BJ (cell line): ENCODE measurements at regions not wholly inside any gene's neighbourhood (a gene's known extent, or its start where the extent isn't known, plus 50 kb on each side); places are given as distances from the start of the nearest gene placed in this dataset.

Experiments used
- CTCF ChIA-PET: fragments of 350-600 bp; formaldehyde crosslinking; extraction: SDS; loops from one replicate; lab custom pipeline; 2021; ENCODE audit warnings: antibody characterized with exemption, inconsistent platforms; lab: Yijun Ruan, JAX
- POLR2A ChIA-PET: fragments of 300-600 bp; sonication (Branson Sonifier 250); formaldehyde crosslinking; extraction: SDS; loops from one replicate; lab custom pipeline; 2021; ENCODE audit warnings: antibody characterized with exemption; lab: Charles Lee
- DNase-seq: peaks from one replicate; pipeline ENCODE4 v3.0.0-alpha.2; 2011; ENCODE audit warnings: low read depth
- H3K27me3 ChIP-seq: 2 replicates; pipeline ENCODE4 v1.6.0; 2011; ENCODE audit warnings: low read length; ENCODE audit not compliant: control insufficient read depth, insufficient read depth
- H3K36me3 ChIP-seq: 2 replicates; pipeline ENCODE4 v1.5.1; 2011; ENCODE audit warnings: low read length; ENCODE audit not compliant: control insufficient read depth, insufficient read depth
- H3K4me3 ChIP-seq: 2 replicates; pipeline ENCODE4 v1.5.1; 2011; ENCODE audit warnings: low read depth, mild to moderate bottlenecking, control low read depth, low read length
- CTCF ChIP-seq: IDR thresholded peaks from 2 replicates; pipeline ENCODE4 v1.5.1; 2011; ENCODE audit warnings: low read depth, mild to moderate bottlenecking, control low read depth, inconsistent platforms, low read length, moderate library complexity; ENCODE audit not compliant: insufficient read depth

- ChIA-PET CTCF (interaction anchor here (0.5 to 1.1 kb wide), 2 partner anchors 9 to 13 kb away, joined by 3 read pairs; no protein-coding TSS in a partner anchor), POLR2A (no interaction called here)
- TF ChIP-seq CTCF, result no peak
- Histone ChIP-seq H3K4me3 (no peak overlapping the region), H3K27me3 (peaks cover 9% of the 10 kb centered on the region), H3K36me3 (no peaks in the 10 kb centered on the region)
- no peak for DNase-seq
Observed at GRCh38 chr9:134264169-134264568, 62.1 kb upstream of the RXRA start.

DNA sequence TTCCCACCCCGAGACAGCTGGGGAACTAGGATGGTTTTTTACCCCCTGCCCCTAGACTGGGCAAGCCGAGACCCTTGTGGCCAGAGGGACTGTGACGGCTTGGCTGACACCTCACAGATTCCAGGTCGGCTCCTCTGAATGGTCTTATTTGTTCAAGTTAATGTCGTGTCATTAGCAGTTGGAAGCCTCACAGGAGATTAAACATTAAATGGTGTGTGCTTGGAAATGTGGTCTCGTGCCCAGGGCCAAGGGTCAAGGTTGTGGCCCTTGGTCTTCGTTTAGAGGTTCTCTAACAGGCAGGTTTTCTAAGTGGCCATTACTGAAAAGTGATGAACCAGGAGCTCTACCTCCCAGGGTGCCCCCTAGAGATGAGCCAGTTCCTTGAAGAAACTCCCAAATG lies 61.2 kb upstream of the RXRA start:
- H3K4me3 ChIP-seq, result no peak overlapping the region
- POLR2A ChIA-PET, result interaction anchor here (0.6 kb wide), 1 partner anchor 53 kb away, joined by 3 read pairs; no protein-coding TSS in a partner anchor
- DNase-seq, result no peak
- CTCF ChIA-PET, result interaction anchor here (0.8 kb wide), 1 partner anchor 10 kb away, joined by 3 read pairs; no protein-coding TSS in a partner anchor
- H3K27me3 ChIP-seq, result peaks cover 9% of the 10 kb centered on the region
- no peak for TF ChIP-seq CTCF
- H3K36me3 ChIP-seq, result no peaks in the 10 kb centered on the region

DNA sequence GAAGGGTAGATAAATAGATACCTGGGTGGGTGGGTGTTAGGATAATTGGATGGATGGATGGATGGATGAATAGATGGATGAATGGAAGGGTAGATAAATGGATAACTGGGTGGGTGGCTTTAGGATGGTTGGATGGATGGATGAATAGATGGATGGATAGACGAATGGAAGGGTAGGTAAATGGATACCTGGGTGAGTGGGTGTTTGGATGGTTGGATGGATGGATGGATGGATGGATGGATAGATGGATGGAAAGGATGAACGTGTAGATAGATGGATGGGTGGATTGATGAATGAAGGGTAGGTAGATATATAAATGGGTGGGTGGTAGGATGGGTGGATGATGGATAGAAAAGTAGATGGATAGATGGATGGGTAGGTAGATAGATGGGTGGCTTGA lies 59.8 kb upstream of the RXRA start:
- no peak for TF ChIP-seq CTCF
- Histone ChIP-seq H3K36me3 (no peaks in the 10 kb centered on the region), H3K27me3 (peaks cover 11% of the 10 kb centered on the region), H3K4me3 (no peak overlapping the region)
- ChIA-PET POLR2A (no interaction called here), CTCF (no interaction called here)
- DNase-seq, result no peak

DNA sequence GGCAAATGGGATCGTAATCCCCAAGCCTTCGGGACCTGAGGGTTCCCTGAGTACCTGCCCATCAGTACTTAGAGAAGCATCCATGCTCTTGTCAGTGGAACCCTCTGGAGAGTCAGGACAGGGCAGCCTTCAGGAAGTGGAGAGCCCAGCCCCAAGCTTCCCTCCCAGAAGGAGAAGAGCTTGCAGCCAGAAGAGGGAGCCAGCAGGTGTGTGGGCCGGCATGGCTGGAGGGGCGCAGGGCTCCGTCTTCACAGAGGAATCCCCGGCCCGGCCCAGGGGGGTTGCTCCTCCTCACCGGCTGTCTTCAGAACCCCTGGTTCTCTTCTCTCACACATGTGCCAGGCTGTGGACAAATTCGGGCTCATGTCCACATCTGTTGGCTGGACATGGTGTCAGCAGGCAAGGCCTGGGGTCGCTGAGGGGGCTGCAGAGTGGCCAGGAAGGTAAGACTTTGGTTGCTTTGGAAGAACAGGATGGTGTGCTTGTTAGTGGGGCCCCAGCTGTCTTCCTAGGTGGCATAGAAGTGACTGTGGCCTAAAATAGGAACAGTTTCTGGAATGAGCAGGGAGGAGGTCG lies 58.9 kb upstream of the RXRA start:
- ChIA-PET POLR2A (no interaction called here), CTCF (interaction anchor here (1.2 to 2.3 kb wide), 3 partner anchors 14 to 175 kb away, joined by 3 to 6 read pairs (median 4); no protein-coding TSS in a partner anchor)
- peak; percentile 31; the same call in 1 of the 2 replicates for TF ChIP-seq CTCF
- Histone ChIP-seq H3K36me3 (no peaks in the 10 kb centered on the region), H3K27me3 (peaks cover 13% of the 10 kb centered on the region), H3K4me3 (no peak overlapping the region)
- no peak for DNase-seq

GRCh38 chr9:134267881-134268724 lies 58.2 kb upstream of the RXRA start:
- DNase-seq, result no peak
- TF ChIP-seq CTCF, result no peak
- H3K4me3 ChIP-seq, result no peak overlapping the region
- POLR2A ChIA-PET, result no interaction called here
- CTCF ChIA-PET, result interaction anchor here (1.2 to 2.3 kb wide), 4 partner anchors 13 to 175 kb away, joined by 3 to 6 read pairs (median 4); no protein-coding TSS in a partner anchor
- H3K27me3 ChIP-seq, result peaks cover 13% of the 10 kb centered on the region
- no peaks in the 10 kb centered on the region for H3K36me3 ChIP-seq
